A549 (cell line): ENCODE measurements at regions not wholly inside any gene's neighbourhood (a gene's known extent, or its start where the extent isn't known, plus 50 kb on each side); places are given as distances from the start of the nearest gene placed in this dataset.

Experiments used
- ATAC-seq, 2 experiments: fragments of 200-7000 bp in 1 of 2; fragments of >200 bp in 1 of 2; cut with Nextera tagmentation in 1 of 2; cut with Tn5 transposase in 1 of 2; 3 replicates each; pipeline versions ENCODE4 v1.8.0 to v1.9.1; 2018 to 2020; ENCODE audit warnings: mild to moderate bottlenecking in 1 of 2, moderate library complexity in 1 of 2
- CTCF ChIA-PET: fragments of 300-600 bp; sonication (Branson Sonifier 250); formaldehyde crosslinking; extraction: SDS; loops from one replicate; lab custom pipeline; 2021; ENCODE audit warnings: antibody characterized with exemption, inconsistent platforms; lab: Yijun Ruan, JAX
- POLR2A ChIA-PET: fragments of 350-600 bp; formaldehyde crosslinking; extraction: SDS; loops from one replicate; lab custom pipeline; 2021; ENCODE audit warnings: antibody characterized with exemption, inconsistent platforms; lab: Yijun Ruan, JAX
- DNase-seq, 2 experiments: peaks; one replicate each; pipeline versions ENCODE4 v3.0.0 to v3.0.0-alpha.2; 2011 to 2016; ENCODE audit warnings: low read depth in 1 of 2, low spot score in 1 of 2
- FAIRE-seq: peaks from 2 replicates; lab custom pipeline; 2011; peaks lifted over from hg19 to GRCh38; lab: Jason Lieb, UNC
- H3K27ac ChIP-seq, 2 experiments: fragments of >200 bp; sonication (Bioruptor Twin); formaldehyde crosslinking; 3 replicates each; pipeline ENCODE4 v1.5.1; 2016 to 2017
- H3K4me1 ChIP-seq: fragments of >200 bp; sonication (Bioruptor Twin); formaldehyde crosslinking; 3 replicates; pipeline ENCODE4 v1.6.1; 2016
- H3K4me2 ChIP-seq: fragments of >200 bp; sonication (Bioruptor Twin); formaldehyde crosslinking; 3 replicates; pipeline ENCODE4 v1.6.1; 2016
- H3K4me3 ChIP-seq: fragments of >200 bp; sonication (Bioruptor Twin); formaldehyde crosslinking; 3 replicates; pipeline ENCODE4 v1.5.1; 2016
- H3K9me3 ChIP-seq: fragments of >200 bp; sonication (Bioruptor Twin); formaldehyde crosslinking; 3 replicates; pipeline ENCODE4 v1.6.1; 2016
- BCL3 ChIP-seq: fragments of >200 bp; sonication (Bioruptor Twin); formaldehyde crosslinking; IDR thresholded peaks from 3 replicates; pipeline ENCODE4 v1.6.1; 2016
- BHLHE40 ChIP-seq: IDR thresholded peaks from 2 replicates; pipeline ENCODE4 v1.6.1; 2012; ENCODE audit warnings: low read depth, low read length, inconsistent platforms
- CBX8 ChIP-seq: fragments of 200-600 bp; sonication (generic); IDR thresholded peaks from 2 replicates; pipeline ENCODE4 v1.6.1; 2016
- CEBPB ChIP-seq, 2 experiments: fragments of >200 bp in 1 of 2; sonication (Bioruptor Twin) in 1 of 2; formaldehyde crosslinking in 1 of 2; IDR thresholded peaks; 2 replicates each; pipeline ENCODE4 v1.6.1; 2012 to 2016
- CTCF ChIP-seq: fragments of >200 bp; sonication (Bioruptor Twin); formaldehyde crosslinking; IDR thresholded peaks from 3 replicates; pipeline ENCODE4 v1.5.1; 2016
- ELK1 ChIP-seq: fragments of 150-350 bp; IDR thresholded peaks from 2 replicates; pipeline ENCODE4 v1.6.1; 2014; ENCODE audit warnings: low read depth, mild to moderate bottlenecking, low read length
- EP300 ChIP-seq, 2 experiments: fragments of >200 bp; sonication (Bioruptor Twin); formaldehyde crosslinking; IDR thresholded peaks; 2 replicates in 1 of 2; 3 replicates in 1 of 2; pipeline ENCODE4 v1.6.1; 2016 to 2017
- FOSL2 ChIP-seq, 2 experiments: fragments of 450-650 bp in 1 of 2; fragments of >200 bp in 1 of 2; sonication (Bioruptor Twin) in 1 of 2; formaldehyde crosslinking; IDR thresholded peaks; 2 replicates each; pipeline versions ENCODE4 v1.5.0 to v1.6.1; 2016 to 2020; ENCODE audit warnings: mild to moderate bottlenecking in 1 of 2, moderate library complexity in 1 of 2
- GATA3 ChIP-seq: IDR thresholded peaks from 2 replicates; pipeline ENCODE4 v1.6.1; 2012; ENCODE audit warnings: borderline replicate concordance
- HDAC2 ChIP-seq: fragments of 200-600 bp; sonication (generic); IDR thresholded peaks from 2 replicates; pipeline ENCODE4 v1.6.1; 2016
- HEYL ChIP-seq: fragments of 250-450 bp; sonication (Bioruptor Pico); IDR thresholded peaks from 2 replicates; pipeline ENCODE4 v1.8.0; 2021; ENCODE audit warnings: mild to moderate bottlenecking, moderate library complexity
- JUN ChIP-seq, 2 experiments: fragments of >200 bp; sonication (Bioruptor Twin); formaldehyde crosslinking; IDR thresholded peaks; 2 replicates in 1 of 2; 3 replicates in 1 of 2; pipeline ENCODE4 v1.6.1; 2016 to 2017
- MYC ChIP-seq: IDR thresholded peaks from 2 replicates; pipeline ENCODE4 v1.6.1; 2012; ENCODE audit warnings: mild to moderate bottlenecking, inconsistent platforms, low read length, improper control_type of control experiment, borderline replicate concordance
- NFE2L2 ChIP-seq: fragments of 150-350 bp; conservative IDR thresholded peaks from 2 replicates; pipeline ENCODE4 v1.6.1; 2014; ENCODE audit warnings: low read length
- NPAS2 ChIP-seq: fragments of 250-450 bp; sonication (Bioruptor Pico); IDR thresholded peaks from 2 replicates; pipeline ENCODE4 v1.8.0; 2022; ENCODE audit warnings: mild to moderate bottlenecking, moderate library complexity, borderline replicate concordance
- PBX3 ChIP-seq: IDR thresholded peaks from 2 replicates; pipeline ENCODE4 v1.6.1; 2012
- PHF8 ChIP-seq: fragments of 200-600 bp; sonication (generic); IDR thresholded peaks from 2 replicates; pipeline ENCODE4 v1.6.1; 2016; ENCODE audit warnings: low read depth, mild to moderate bottlenecking, antibody characterized with exemption, moderate library complexity, borderline replicate concordance
- POLR2A ChIP-seq: IDR thresholded peaks from 2 replicates; pipeline ENCODE4 v1.6.1; 2012; ENCODE audit warnings: mild to moderate bottlenecking, low read length
- POLR2AphosphoS2 ChIP-seq: conservative IDR thresholded peaks from 2 replicates; pipeline ENCODE4 v1.6.1; 2012; ENCODE audit warnings: low read length, improper control_type of control experiment, inconsistent platforms
- RARB ChIP-seq: fragments of 250-450 bp; sonication (Bioruptor Pico); IDR thresholded peaks from 2 replicates; pipeline ENCODE4 v1.8.0; 2021; ENCODE audit warnings: mild to moderate bottlenecking, moderate library complexity
- REST ChIP-seq: fragments of 200-600 bp; sonication (generic); IDR thresholded peaks from 2 replicates; pipeline ENCODE4 v1.6.1; 2016; ENCODE audit warnings: antibody characterized with exemption, mild to moderate bottlenecking, moderate library complexity
- RFX5 ChIP-seq: fragments of 450-650 bp; IDR thresholded peaks from 2 replicates; pipeline ENCODE4 v1.7.1; 2014; ENCODE audit warnings: antibody characterized with exemption, mild to moderate bottlenecking, moderate library complexity
- SMC3 ChIP-seq: fragments of >200 bp; sonication (Bioruptor Twin); formaldehyde crosslinking; IDR thresholded peaks from 3 replicates; pipeline ENCODE4 v1.6.1; 2018; ENCODE audit warnings: inconsistent platforms
- USF2 ChIP-seq: fragments of 450-650 bp; IDR thresholded peaks from 2 replicates; pipeline ENCODE4 v1.6.1; 2014; ENCODE audit warnings: antibody characterized with exemption
- ZNF302 ChIP-seq: fragments of 250-450 bp; sonication (Bioruptor Pico); IDR thresholded peaks from 2 replicates; pipeline ENCODE4 v1.9.0; 2021; ENCODE audit warnings: inconsistent platforms, mild to moderate bottlenecking, moderate library complexity
- WGBS: methylation state at CpG from one replicate; pipeline ENCODE4 v1.1.6; 2017; ENCODE audit errors: missing lambda C conversion rate; 5-methylcytosine and 5-hydroxymethylcytosine counted together

- FAIRE-seq = no peak
- POLR2A ChIA-PET = no interaction called here
Observed at GRCh38 chr1:112074711-112075110, 85.2 kb upstream of the KCND3 start.

GRCh38 chr1:112075566-112075965, 86.1 kb upstream of the KCND3 start:
- Histone ChIP-seq H3K4me1 (no peaks in the 10 kb centered on the region), H3K9me3 (no peaks in the 10 kb centered on the region), H3K27ac (no peak overlapping the region), H3K4me3 (no peak overlapping the region), H3K4me2 (no peak overlapping the region)
- no peak for TF ChIP-seq RFX5
- no peak for TF ChIP-seq CBX8
- ChIA-PET POLR2A (no interaction called here), CTCF (no interaction called here)
- ATAC-seq (no peak), DNase-seq (no peak), FAIRE-seq (no peak)
- WGBS = 0% methylated on average over 1 of the region's 1 CpG

More at GRCh38 chr1:112074711-112075110, 85.2 kb upstream of the KCND3 start:
- H3K4me1 ChIP-seq = no peaks in the 10 kb centered on the region
- ATAC-seq = no peak
- WGBS = 0% methylated on average over 1 of the region's 1 CpG
- CTCF ChIA-PET = no interaction called here
- no peak overlapping the region for H3K4me3 ChIP-seq
- no peak for DNase-seq
- H3K9me3 ChIP-seq = no peaks in the 10 kb centered on the region
- no peak overlapping the region for H3K27ac ChIP-seq
- H3K4me2 ChIP-seq = no peak overlapping the region
- TF ChIP-seq BHLHE40 (no peak), MYC (no peak), REST (no peak), HEYL (CRISPR knock-in tag) (no peak), SMC3 (no peak), NFE2L2 (no peak), PBX3 (no peak), HDAC2 (no peak), NPAS2 (no peak)

GRCh38 chr1:112079446-112079845, 90.0 kb upstream of the KCND3 start:
- no peak for TF ChIP-seq POLR2AphosphoS2
- no peak for TF ChIP-seq POLR2A
- no peak for TF ChIP-seq GATA3
- no peak for TF ChIP-seq JUN (IDR thresholded peaks at IDR 0.05)
- TF ChIP-seq ELK1 = no peak
- TF ChIP-seq NFE2L2 = no peak
- TF ChIP-seq HEYL (CRISPR knock-in tag) = no peak
- no peak for TF ChIP-seq CTCF
- no peak for TF ChIP-seq BCL3
- no peak for TF ChIP-seq CEBPB (IDR thresholded peaks at IDR 0.05)
- TF ChIP-seq USF2 = no peak
- TF ChIP-seq ZNF302 (CRISPR knock-in tag) = no peak
- TF ChIP-seq FOSL2 (IDR thresholded peaks at IDR 0.05) = no peak
- TF ChIP-seq FOSL2 (CRISPR knock-in tag; IDR thresholded peaks at IDR 0.05) = no peak
- TF ChIP-seq EP300 (IDR thresholded peaks at IDR 0.05) = no peak
- no peak for TF ChIP-seq PHF8
- TF ChIP-seq RARB (CRISPR knock-in tag) = no peak
- ChIA-PET POLR2A (no interaction called here), CTCF (no interaction called here)
- 32% methylated on average over 2 of the region's 2 CpGs for WGBS
- no peak for DNase-seq
- no peak for ATAC-seq
- no peaks in the 10 kb centered on the region for H3K9me3 ChIP-seq
- H3K4me3 ChIP-seq = no peak overlapping the region
- no peak for FAIRE-seq
- no peak overlapping the region for H3K27ac ChIP-seq
- no peak overlapping the region for H3K4me2 ChIP-seq
- no peaks in the 10 kb centered on the region for H3K4me1 ChIP-seq
